IMR-90 (cell line): ENCODE measurements at regions not wholly inside any gene's neighbourhood (a gene's known extent, or its start where the extent isn't known, plus 50 kb on each side); places are given as distances from the start of the nearest gene placed in this dataset.

ENCODE experiments used
- CEBPB ChIP-seq: IDR thresholded peaks from 2 replicates; pipeline ENCODE4 v1.6.1; 2012; ENCODE audit warnings: low read depth, low read length, improper control_type of control experiment
- MAFK ChIP-seq: IDR thresholded peaks from 2 replicates; pipeline ENCODE4 v1.6.1; 2012; ENCODE audit warnings: low read depth, low read length, improper control_type of control experiment
- MAZ ChIP-seq: IDR thresholded peaks from 2 replicates; pipeline ENCODE4 v1.6.1; 2012; ENCODE audit warnings: low read depth, mild to moderate bottlenecking, low read length, improper control_type of control experiment, moderate library complexity, borderline replicate concordance
- POLR2A ChIP-seq: IDR thresholded peaks from 2 replicates; pipeline ENCODE4 v1.6.1; 2012; ENCODE audit warnings: mild to moderate bottlenecking, low read depth, low read length
- RAD21 ChIP-seq: IDR thresholded peaks from 2 replicates; pipeline ENCODE4 v1.6.1; 2012; ENCODE audit warnings: low read length, improper control_type of control experiment
- RFX5 ChIP-seq: IDR thresholded peaks from 2 replicates; pipeline ENCODE4 v1.8.0; 2012; ENCODE audit warnings: low read depth, mild to moderate bottlenecking, low read length, moderate library complexity
- TF ChIP-seq, protein P1 (sequence below): conservative IDR thresholded peaks from 2 replicates; pipeline ENCODE4 v1.5.1; 2012; ENCODE audit warnings: mild to moderate bottlenecking, low read depth, low read length, improper control_type of control experiment
- TF ChIP-seq, protein P2 (sequence below): fragments of 150-350 bp; IDR thresholded peaks from 2 replicates; pipeline ENCODE4 v1.6.1; 2016; ENCODE audit warnings: low read depth, mild to moderate bottlenecking, low read length, moderate library complexity, borderline replicate concordance

DNA sequence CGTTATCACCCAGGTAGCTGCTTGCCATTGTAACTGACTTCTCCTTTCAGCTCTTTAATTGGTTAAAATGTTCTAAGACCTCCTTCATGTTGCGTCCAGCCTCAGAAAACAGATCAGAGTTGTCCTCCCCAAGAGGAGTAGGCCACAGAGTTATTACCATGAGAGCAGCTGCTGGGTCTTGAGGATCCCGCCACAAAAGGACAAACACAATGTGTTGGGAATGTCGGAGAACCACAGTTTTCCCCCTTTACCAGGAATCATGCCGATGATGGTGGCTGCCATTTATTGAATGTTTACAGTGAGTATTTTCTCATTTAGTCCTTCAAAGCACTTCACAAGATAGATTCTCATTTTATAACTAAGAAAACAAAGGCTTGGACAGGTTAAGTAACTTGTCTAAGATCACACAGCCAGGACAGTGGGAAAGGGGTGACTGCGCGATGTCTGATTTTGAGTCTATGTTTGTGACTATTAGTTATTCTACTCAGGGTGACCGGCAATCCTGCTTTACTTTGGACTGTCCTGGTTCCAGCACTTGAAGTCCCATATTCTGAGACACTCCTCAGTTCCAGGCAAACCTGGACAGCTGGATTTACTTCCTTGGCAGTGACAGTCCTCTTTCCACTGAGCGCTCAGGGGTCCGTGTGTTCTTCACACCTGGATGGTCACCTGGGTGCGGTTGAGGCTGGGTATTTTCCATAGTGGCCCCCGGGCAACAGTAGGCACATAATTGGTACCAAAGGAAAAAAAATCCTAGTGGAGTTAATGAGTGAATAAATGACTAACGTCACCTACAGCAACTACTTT is 93.6 kb downstream of the LIPG start:
- TF ChIP-seq, protein P1, sequence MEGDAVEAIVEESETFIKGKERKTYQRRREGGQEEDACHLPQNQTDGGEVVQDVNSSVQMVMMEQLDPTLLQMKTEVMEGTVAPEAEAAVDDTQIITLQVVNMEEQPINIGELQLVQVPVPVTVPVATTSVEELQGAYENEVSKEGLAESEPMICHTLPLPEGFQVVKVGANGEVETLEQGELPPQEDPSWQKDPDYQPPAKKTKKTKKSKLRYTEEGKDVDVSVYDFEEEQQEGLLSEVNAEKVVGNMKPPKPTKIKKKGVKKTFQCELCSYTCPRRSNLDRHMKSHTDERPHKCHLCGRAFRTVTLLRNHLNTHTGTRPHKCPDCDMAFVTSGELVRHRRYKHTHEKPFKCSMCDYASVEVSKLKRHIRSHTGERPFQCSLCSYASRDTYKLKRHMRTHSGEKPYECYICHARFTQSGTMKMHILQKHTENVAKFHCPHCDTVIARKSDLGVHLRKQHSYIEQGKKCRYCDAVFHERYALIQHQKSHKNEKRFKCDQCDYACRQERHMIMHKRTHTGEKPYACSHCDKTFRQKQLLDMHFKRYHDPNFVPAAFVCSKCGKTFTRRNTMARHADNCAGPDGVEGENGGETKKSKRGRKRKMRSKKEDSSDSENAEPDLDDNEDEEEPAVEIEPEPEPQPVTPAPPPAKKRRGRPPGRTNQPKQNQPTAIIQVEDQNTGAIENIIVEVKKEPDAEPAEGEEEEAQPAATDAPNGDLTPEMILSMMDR: no peak
- no peak for TF ChIP-seq POLR2A
- TF ChIP-seq RFX5: no peak
- no peak for TF ChIP-seq CEBPB
- TF ChIP-seq MAFK: no peak
- TF ChIP-seq RAD21: no peak
- TF ChIP-seq MAZ: no peak
- TF ChIP-seq, protein P2, sequence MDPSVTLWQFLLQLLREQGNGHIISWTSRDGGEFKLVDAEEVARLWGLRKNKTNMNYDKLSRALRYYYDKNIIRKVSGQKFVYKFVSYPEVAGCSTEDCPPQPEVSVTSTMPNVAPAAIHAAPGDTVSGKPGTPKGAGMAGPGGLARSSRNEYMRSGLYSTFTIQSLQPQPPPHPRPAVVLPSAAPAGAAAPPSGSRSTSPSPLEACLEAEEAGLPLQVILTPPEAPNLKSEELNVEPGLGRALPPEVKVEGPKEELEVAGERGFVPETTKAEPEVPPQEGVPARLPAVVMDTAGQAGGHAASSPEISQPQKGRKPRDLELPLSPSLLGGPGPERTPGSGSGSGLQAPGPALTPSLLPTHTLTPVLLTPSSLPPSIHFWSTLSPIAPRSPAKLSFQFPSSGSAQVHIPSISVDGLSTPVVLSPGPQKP: no peak
